OCI-LY7 (cell line): ENCODE measurements at regions not wholly inside any gene's neighbourhood (a gene's known extent, or its start where the extent isn't known, plus 50 kb on each side); places are given as distances from the start of the nearest gene placed in this dataset.

ENCODE experiments used
- BruUV-seq: library from RNA; stranded (reverse); fragments of 400-500 nt; replicated peaks from 2 replicates; lab custom pipeline; 2021; lab: Mats Ljungman, UMichigan
- CTCF ChIA-PET: fragments of 300-600 bp; sonication (Branson Sonifier 250); formaldehyde crosslinking; loops from one replicate; lab custom pipeline; 2022; ENCODE audit warnings: antibody characterized with exemption; ENCODE audit not compliant: unreplicated experiment; lab: Charles Lee
- POLR2A ChIA-PET: fragments of 300-600 bp; sonication (Branson Sonifier 250); formaldehyde crosslinking; loops from one replicate; lab custom pipeline; 2022; ENCODE audit warnings: antibody characterized with exemption; lab: Charles Lee
- DNase-seq: peaks from one replicate; pipeline ENCODE4 v3.0.0-alpha.2; 2015; ENCODE audit warnings: low spot score
- H2AFZ ChIP-seq: fragments of 200-600 bp; sonication (generic), shearing (Covaris generic); 2 replicates; pipeline ENCODE4 v1.6.1; 2014; ENCODE audit warnings: mild to moderate bottlenecking, antibody characterized with exemption, low read length, moderate library complexity
- H3K27ac ChIP-seq: fragments of 200-600 bp; sonication (generic); 2 replicates; pipeline ENCODE4 v1.5.1; 2014; ENCODE audit warnings: mixed run types, low read depth, mild to moderate bottlenecking, moderate library complexity, low read length, inconsistent platforms; ENCODE audit not compliant: poor library complexity, severe bottlenecking
- H3K36me3 ChIP-seq: fragments of 200-600 bp; sonication (generic); 2 replicates; pipeline ENCODE4 v1.6.1; 2014; ENCODE audit warnings: mild to moderate bottlenecking, antibody characterized with exemption, low read length, moderate library complexity, mixed read lengths; ENCODE audit not compliant: insufficient read depth
- H3K4me1 ChIP-seq: fragments of 200-600 bp; sonication (generic); 2 replicates; pipeline ENCODE4 v1.5.1; 2014; ENCODE audit warnings: mild to moderate bottlenecking, low read length; ENCODE audit not compliant: insufficient read depth, poor library complexity, severe bottlenecking
- H3K4me2 ChIP-seq: fragments of 200-600 bp; sonication (generic); 2 replicates; pipeline ENCODE4 v1.6.1; 2014; ENCODE audit warnings: mild to moderate bottlenecking, low read length
- H3K4me3 ChIP-seq: fragments of 200-600 bp; sonication (generic); 2 replicates; pipeline ENCODE4 v1.5.1; 2014; ENCODE audit warnings: mild to moderate bottlenecking, low read depth, low read length; ENCODE audit not compliant: poor library complexity, severe bottlenecking
- H3K79me2 ChIP-seq: fragments of 200-600 bp; sonication (generic); 2 replicates; pipeline ENCODE4 v1.6.1; 2016; ENCODE audit warnings: low read depth, mild to moderate bottlenecking, low read length, moderate library complexity, mixed read lengths; ENCODE audit not compliant: insufficient read depth
- H3K9me2 ChIP-seq: fragments of 200-600 bp; sonication (generic); 2 replicates; pipeline ENCODE4 v1.6.1; 2016; ENCODE audit warnings: mild to moderate bottlenecking, low read length, mixed read lengths; ENCODE audit not compliant: insufficient read depth
- H3K9me3 ChIP-seq: fragments of 200-600 bp; sonication (generic); 2 replicates; pipeline ENCODE4 v1.6.1; 2014; ENCODE audit warnings: mild to moderate bottlenecking, mixed run types, low read length, mixed read lengths
- H4K20me1 ChIP-seq: fragments of 200-600 bp; sonication (generic); 2 replicates; pipeline ENCODE4 v1.6.1; 2014; ENCODE audit warnings: mild to moderate bottlenecking, antibody characterized with exemption, low read length, moderate library complexity, mixed read lengths; ENCODE audit not compliant: insufficient read depth
- CTCF ChIP-seq: fragments of 200-600 bp; sonication (generic); conservative IDR thresholded peaks from 2 replicates; pipeline ENCODE4 v1.5.1; 2014; ENCODE audit warnings: mild to moderate bottlenecking, antibody characterized with exemption, low read length, moderate library complexity, mixed read lengths
- EZH2phosphoT487 ChIP-seq: fragments of 200-600 bp; sonication (generic); IDR thresholded peaks from 2 replicates; pipeline ENCODE4 v1.6.1; 2018; ENCODE audit warnings: low read depth, borderline replicate concordance, mild to moderate bottlenecking, mixed run types, antibody characterized with exemption, low read length, moderate library complexity, mixed read lengths
- intact Hi-C: fragments of 100-400 bp; cut with micrococcal nuclease; formaldehyde crosslinking; loops from one replicate; pipeline ENCODE4 v1.10.0; 2022; ENCODE audit not compliant: unreplicated experiment

- BruUV-seq = no TSS peak
- H3K4me3 ChIP-seq = no peak overlapping the region
- H3K9me3 ChIP-seq = no peaks in the 10 kb centered on the region
- no peaks in the 10 kb centered on the region for H3K9me2 ChIP-seq
- ChIA-PET POLR2A (no interaction called here), CTCF (no interaction called here)
- H3K27ac ChIP-seq = no peak overlapping the region
- intact Hi-C loops = no loop called here
- H3K36me3 ChIP-seq = no peaks in the 10 kb centered on the region
- peaks cover 8% of the 10 kb centered on the region for H3K4me1 ChIP-seq
- H4K20me1 ChIP-seq = no peaks in the 10 kb centered on the region
- peak overlapping the region; percentile 76 for H2AFZ ChIP-seq
- H3K4me2 ChIP-seq = no peak overlapping the region
- no peak for DNase-seq
- H3K79me2 ChIP-seq = no peaks in the 10 kb centered on the region
- TF ChIP-seq EZH2phosphoT487 (no peak), CTCF (no peak)
Measured at GRCh38 chr20:62561948-62562347, 80.4 kb upstream of the SLCO4A1 start.

- H3K9me3 ChIP-seq = no peaks in the 10 kb centered on the region
- intact Hi-C loops = no loop called here
- no peak overlapping the region for H2AFZ ChIP-seq
- no peaks in the 10 kb centered on the region for H3K36me3 ChIP-seq
- H3K4me1 ChIP-seq = peaks cover 8% of the 10 kb centered on the region
- no peak for TF ChIP-seq EZH2phosphoT487
- no peak for TF ChIP-seq CTCF
- no peak overlapping the region for H3K4me2 ChIP-seq
- DNase-seq = no peak
- ChIA-PET CTCF (no interaction called here), POLR2A (no interaction called here)
- no peaks in the 10 kb centered on the region for H3K9me2 ChIP-seq
- no peak overlapping the region for H3K27ac ChIP-seq
- H3K79me2 ChIP-seq = no peaks in the 10 kb centered on the region
- H4K20me1 ChIP-seq = no peaks in the 10 kb centered on the region
- H3K4me3 ChIP-seq = no peak overlapping the region
- no TSS peak for BruUV-seq
Measured at GRCh38 chr20:62562831-62563230, 79.5 kb upstream of the SLCO4A1 start.

- Histone ChIP-seq H3K4me1 (peaks cover 8% of the 10 kb centered on the region), H3K79me2 (no peaks in the 10 kb centered on the region), H3K4me3 (no peak overlapping the region), H2AFZ (no peak overlapping the region), H3K9me3 (no peaks in the 10 kb centered on the region), H3K27ac (no peak overlapping the region), H3K9me2 (no peaks in the 10 kb centered on the region), H3K36me3 (no peaks in the 10 kb centered on the region), H4K20me1 (no peaks in the 10 kb centered on the region), H3K4me2 (no peak overlapping the region)
- CTCF ChIA-PET = no interaction called here
- BruUV-seq = no TSS peak
- POLR2A ChIA-PET = no interaction called here
- intact Hi-C loops = no loop called here
- TF ChIP-seq EZH2phosphoT487 (no peak), CTCF (no peak)
- DNase-seq = no peak
Measured at GRCh38 chr20:62563561-62563960, 78.7 kb upstream of the SLCO4A1 start.
